ENCODE measurements at regions not wholly inside any gene's neighbourhood (a gene's known extent, or its start where the extent isn't known, plus 50 kb on each side); places are given as distances from the start of the nearest gene placed in this dataset.
A peak's percentile ranks its signal among the peaks of the same experiment; 100 is the strongest.

DNA sequence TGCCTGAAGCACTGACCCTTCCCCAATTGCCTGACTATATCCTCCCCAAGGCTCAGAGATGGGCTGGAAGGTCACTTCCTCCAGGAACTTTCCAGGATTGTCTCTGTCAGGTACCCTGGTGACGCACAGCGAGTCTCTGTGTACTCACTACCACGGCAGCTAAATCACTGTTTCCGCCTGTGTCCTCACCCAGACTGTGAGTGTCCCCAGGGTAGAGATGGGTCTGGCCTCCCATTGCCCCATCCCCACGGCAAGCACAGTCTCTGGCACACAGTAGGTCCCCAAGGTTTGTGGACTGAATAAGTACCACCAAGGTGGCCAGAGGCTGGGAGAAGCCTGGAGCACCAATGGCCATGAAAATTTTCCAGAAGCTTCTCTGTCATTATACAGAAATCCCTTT lies 93.8 kb upstream of the RUNX3 start:
- Histone ChIP-seq H3K4me3 (replicated peaks in 1 of 4; ENCODE audit: control extremely low read depth in 1 of 4, insufficient read depth in 1 of 4, low read depth in 3 of 4, low read length in 4 of 4) (no peak overlapping the region), H3K9ac (ENCODE audit: insufficient read depth, low read length) (no peak overlapping the region), H3K36me3 (ENCODE audit: control insufficient read depth, insufficient read depth, low read length) (no peaks in the 10 kb centered on the region), H3K4me1 (ENCODE audit: control insufficient read depth, extremely low read depth, insufficient read depth, low read length) (peaks cover 3% of the 10 kb centered on the region), H3K27me3 (ENCODE audit: control insufficient read depth, insufficient read depth, low read length) (no peaks in the 10 kb centered on the region), H3K27ac (ENCODE audit: insufficient read depth, low read length) (no peak overlapping the region), H4K20me1 (ENCODE audit: control insufficient read depth, extremely low read depth, insufficient read depth, low read length) (no peaks in the 10 kb centered on the region), H3K4me2 (ENCODE audit: extremely low read depth, insufficient read depth, low read length) (no peak overlapping the region), H3K79me2 (ENCODE audit: control insufficient read depth, insufficient read depth, low read length) (no peaks in the 10 kb centered on the region), H3K9me3 (ENCODE audit: control insufficient read depth, insufficient read depth, low read depth, low read length) (no peaks in the 10 kb centered on the region), H2AFZ (ENCODE audit: low read length) (no peak overlapping the region)
- TF ChIP-seq, protein P1, sequence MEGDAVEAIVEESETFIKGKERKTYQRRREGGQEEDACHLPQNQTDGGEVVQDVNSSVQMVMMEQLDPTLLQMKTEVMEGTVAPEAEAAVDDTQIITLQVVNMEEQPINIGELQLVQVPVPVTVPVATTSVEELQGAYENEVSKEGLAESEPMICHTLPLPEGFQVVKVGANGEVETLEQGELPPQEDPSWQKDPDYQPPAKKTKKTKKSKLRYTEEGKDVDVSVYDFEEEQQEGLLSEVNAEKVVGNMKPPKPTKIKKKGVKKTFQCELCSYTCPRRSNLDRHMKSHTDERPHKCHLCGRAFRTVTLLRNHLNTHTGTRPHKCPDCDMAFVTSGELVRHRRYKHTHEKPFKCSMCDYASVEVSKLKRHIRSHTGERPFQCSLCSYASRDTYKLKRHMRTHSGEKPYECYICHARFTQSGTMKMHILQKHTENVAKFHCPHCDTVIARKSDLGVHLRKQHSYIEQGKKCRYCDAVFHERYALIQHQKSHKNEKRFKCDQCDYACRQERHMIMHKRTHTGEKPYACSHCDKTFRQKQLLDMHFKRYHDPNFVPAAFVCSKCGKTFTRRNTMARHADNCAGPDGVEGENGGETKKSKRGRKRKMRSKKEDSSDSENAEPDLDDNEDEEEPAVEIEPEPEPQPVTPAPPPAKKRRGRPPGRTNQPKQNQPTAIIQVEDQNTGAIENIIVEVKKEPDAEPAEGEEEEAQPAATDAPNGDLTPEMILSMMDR (conservative IDR thresholded peaks at IDR 0.05 in 1 of 2, IDR thresholded peaks at IDR 0.05 in 1 of 2; ENCODE audit: low read depth in 1 of 2, low read length in 2 of 2): no peak
- TF ChIP-seq EZH2 (IDR thresholded peaks at IDR 0.05; ENCODE audit: low read length, missing control alignments): no peak
- DNase-seq (ENCODE audit: low read depth in 2 of 2): no peak

DNA sequence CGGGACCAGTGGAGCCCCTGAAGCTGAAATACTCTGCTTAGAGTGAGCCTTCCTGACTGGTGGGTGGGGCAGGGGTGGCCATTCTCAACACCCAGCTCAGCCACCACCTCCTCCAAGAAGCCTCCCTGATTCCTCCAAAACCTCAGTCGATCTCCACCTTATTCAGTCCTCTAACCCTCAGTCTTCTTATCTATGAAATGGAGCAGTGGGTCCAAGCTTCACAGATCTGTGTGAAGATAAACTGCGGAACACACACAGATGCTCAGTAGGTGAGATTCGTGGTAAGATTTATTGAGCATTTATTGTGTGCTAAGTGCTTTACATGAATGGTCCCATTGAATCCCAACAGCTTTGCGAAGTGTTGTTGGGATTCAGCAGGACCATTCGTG lies 93.1 kb upstream of the RUNX3 start:
- Histone ChIP-seq H3K79me2 (ENCODE audit: control insufficient read depth, insufficient read depth, low read length) (no peaks in the 10 kb centered on the region), H3K9ac (ENCODE audit: insufficient read depth, low read length) (peak overlapping the region; percentile 23), H3K4me1 (ENCODE audit: control insufficient read depth, extremely low read depth, insufficient read depth, low read length) (peaks cover 3% of the 10 kb centered on the region), H3K36me3 (ENCODE audit: control insufficient read depth, insufficient read depth, low read length) (no peaks in the 10 kb centered on the region), H3K4me2 (ENCODE audit: extremely low read depth, insufficient read depth, low read length) (no peak overlapping the region), H3K27ac (ENCODE audit: insufficient read depth, low read length) (no peak overlapping the region), H3K4me3 (replicated peaks in 1 of 4; ENCODE audit: control extremely low read depth in 1 of 4, insufficient read depth in 1 of 4, low read depth in 3 of 4, low read length in 4 of 4) (no peak overlapping the region), H3K9me3 (ENCODE audit: control insufficient read depth, insufficient read depth, low read depth, low read length) (no peaks in the 10 kb centered on the region), H3K27me3 (ENCODE audit: control insufficient read depth, insufficient read depth, low read length) (no peaks in the 10 kb centered on the region), H2AFZ (ENCODE audit: low read length) (no peak overlapping the region), H4K20me1 (ENCODE audit: control insufficient read depth, extremely low read depth, insufficient read depth, low read length) (no peaks in the 10 kb centered on the region)
- TF ChIP-seq EZH2 (IDR thresholded peaks at IDR 0.05; ENCODE audit: low read length, missing control alignments): no peak
- TF ChIP-seq, protein P1 (conservative IDR thresholded peaks at IDR 0.05 in 1 of 2, IDR thresholded peaks at IDR 0.05 in 1 of 2; ENCODE audit: low read depth in 1 of 2, low read length in 2 of 2): no peak
- no peak for DNase-seq (ENCODE audit: low read depth in 2 of 2)

DNA sequence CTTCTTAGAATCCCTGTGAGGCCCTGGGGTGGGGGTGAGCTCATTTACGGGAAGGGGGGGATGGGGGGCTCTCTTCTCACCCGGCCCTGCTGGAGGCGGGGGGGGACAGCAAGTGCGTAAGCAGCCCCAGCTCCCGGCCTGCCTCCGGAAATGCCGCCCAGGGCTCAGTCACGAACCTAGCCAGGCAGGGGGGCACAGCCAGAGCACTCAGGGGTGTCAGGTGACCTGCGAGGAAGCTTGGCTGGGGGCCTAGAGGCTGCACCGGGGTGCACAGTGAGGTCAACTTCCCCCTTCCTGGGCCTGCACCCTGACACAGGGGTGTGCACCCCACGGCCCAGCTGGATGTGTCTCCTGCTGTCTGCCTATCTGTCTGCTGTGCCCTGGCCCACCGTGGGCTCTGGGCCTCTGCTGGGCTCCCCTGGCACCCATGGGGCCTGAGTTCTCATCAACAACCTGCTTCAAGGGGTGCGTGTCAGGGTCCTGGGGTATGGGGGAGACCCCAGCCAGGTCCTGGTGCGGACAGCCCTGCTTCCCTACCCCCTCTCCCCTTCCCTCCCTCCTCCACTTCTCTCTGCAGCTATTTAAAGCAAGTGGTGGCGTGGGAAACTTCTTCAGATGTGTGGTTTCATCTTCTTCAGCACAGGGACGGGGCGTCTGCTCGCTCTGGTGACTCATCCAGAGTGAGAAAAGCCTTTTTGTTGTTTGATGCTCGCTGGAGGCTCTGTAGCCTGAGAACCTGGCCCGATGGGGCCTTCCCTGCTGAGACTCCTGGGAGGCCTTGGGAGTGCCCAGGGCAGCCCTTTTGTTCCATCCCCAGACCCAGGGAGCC lies 92.5 kb upstream of the RUNX3 start:
- Histone ChIP-seq H3K4me1 (ENCODE audit: control insufficient read depth, extremely low read depth, insufficient read depth, low read length) (peaks cover 3% of the 10 kb centered on the region), H3K27ac (ENCODE audit: insufficient read depth, low read length) (no peak overlapping the region), H3K36me3 (ENCODE audit: control insufficient read depth, insufficient read depth, low read length) (no peaks in the 10 kb centered on the region), H4K20me1 (ENCODE audit: control insufficient read depth, extremely low read depth, insufficient read depth, low read length) (no peaks in the 10 kb centered on the region), H3K27me3 (ENCODE audit: control insufficient read depth, insufficient read depth, low read length) (no peaks in the 10 kb centered on the region), H3K79me2 (ENCODE audit: control insufficient read depth, insufficient read depth, low read length) (no peaks in the 10 kb centered on the region), H3K4me3 (replicated peaks in 1 of 4; ENCODE audit: control extremely low read depth in 1 of 4, insufficient read depth in 1 of 4, low read depth in 3 of 4, low read length in 4 of 4) (no peak overlapping the region), H3K4me2 (ENCODE audit: extremely low read depth, insufficient read depth, low read length) (no peak overlapping the region), H3K9me3 (ENCODE audit: control insufficient read depth, insufficient read depth, low read depth, low read length) (no peaks in the 10 kb centered on the region), H2AFZ (ENCODE audit: low read length) (no peak overlapping the region), H3K9ac (ENCODE audit: insufficient read depth, low read length) (peak overlapping the region; percentile 53)
- peak; percentile 77 to 97 for DNase-seq (ENCODE audit: low read depth in 2 of 2)
- no peak for TF ChIP-seq EZH2 (IDR thresholded peaks at IDR 0.05; ENCODE audit: low read length, missing control alignments)
- TF ChIP-seq, protein P1 (conservative IDR thresholded peaks at IDR 0.05 in 1 of 2, IDR thresholded peaks at IDR 0.05 in 1 of 2; ENCODE audit: low read depth in 1 of 2, low read length in 2 of 2): no peak
